ENCODE measurements at regions not wholly inside any gene's neighbourhood (a gene's known extent, or its start where the extent isn't known, plus 50 kb on each side); places are given as distances from the start of the nearest gene placed in this dataset.

DNA sequence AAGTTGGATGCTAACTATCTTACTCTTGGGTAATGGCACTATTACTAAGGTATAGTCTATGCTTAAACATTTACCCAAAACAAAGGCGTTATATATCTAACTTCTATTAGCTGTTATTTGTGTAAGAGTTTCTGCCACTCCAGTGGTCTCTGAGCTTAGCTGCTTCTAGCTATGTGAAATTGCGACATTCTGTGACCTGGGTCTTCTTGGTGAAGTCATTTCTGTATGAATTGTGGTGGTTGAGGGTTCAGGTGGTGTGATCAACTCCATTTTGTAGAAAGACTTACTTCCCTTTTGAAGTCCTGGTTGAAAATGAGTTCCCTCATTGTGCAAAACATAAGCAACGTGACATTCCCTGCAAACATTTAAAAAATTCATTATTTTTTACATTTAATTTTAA is 221.6 kb downstream of the PIK3C3 start:
- no peak for TF ChIP-seq CTCF (IDR thresholded peaks at IDR 0.05)
- no peak for TF ChIP-seq POLR2A (IDR thresholded peaks at IDR 0.05)
